Gastrocnemius medialis (tissue), 4 donors: ENCODE measurements at regions not wholly inside any gene's neighbourhood (a gene's known extent, or its start where the extent isn't known, plus 50 kb on each side); places are given as distances from the start of the nearest gene placed in this dataset.

Experiments used
- ATAC-seq, 2 donors: fragments of 150-250 bp; one replicate each; pipeline ENCODE4 v1.9.1; 2016
- DNase-seq, 2 donors: peaks; one replicate each; pipeline ENCODE4 v3.0.0-alpha.2; 2019
- H3K27ac ChIP-seq, 4 donors: fragments of 200-600 bp; sonication (generic); 1 replicate in 1 of 4; 2 replicates in 3 of 4; pipeline ENCODE4 v1.5.1; 2016 to 2018; ENCODE audit warnings: mild to moderate bottlenecking in 2 of 4, moderate library complexity in 1 of 4
- H3K27me3 ChIP-seq, 3 donors: fragments of 200-600 bp; sonication (generic) in 2 of 3; 1 replicate in 1 of 3; 2 replicates in 2 of 3; pipeline versions ENCODE4 v1.5.1 to v1.6.0; 2016 to 2019; ENCODE audit warnings: mild to moderate bottlenecking in 1 of 3, moderate library complexity in 1 of 3
- H3K36me3 ChIP-seq, 2 donors: fragments of 200-600 bp; sonication (generic) in 1 of 2; one replicate each; pipeline ENCODE4 v1.5.1; 2017 to 2018
- H3K4me1 ChIP-seq, 2 donors: fragments of 200-600 bp; sonication (generic) in 1 of 2; one replicate each; pipeline ENCODE4 v1.5.1; 2016 to 2017; ENCODE audit warnings: mild to moderate bottlenecking in 2 of 2
- H3K4me3 ChIP-seq, 4 donors: fragments of 200-600 bp; sonication (generic) in 3 of 4; 1 replicate in 1 of 4; 2 replicates in 3 of 4; pipeline ENCODE4 v1.5.1; 2016 to 2019; ENCODE audit warnings: mild to moderate bottlenecking in 2 of 4
- H3K9me3 ChIP-seq, 3 donors: fragments of 200-600 bp; sonication (generic) in 2 of 3; 1 replicate in 1 of 3; 2 replicates in 2 of 3; pipeline ENCODE4 v1.5.1; 2016 to 2019
- POLR2A ChIP-seq, 2 donors: fragments of 450-650 bp; IDR thresholded peaks; one replicate each; pipeline ENCODE4 v1.6.1; 2017; ENCODE audit warnings: antibody characterized with exemption in 2 of 2, mild to moderate bottlenecking in 2 of 2, moderate library complexity in 2 of 2
- in situ Hi-C, 4 donors: fragments of 200-750 bp; cut with MboI; loops; one replicate each; pipeline versions ENCODE4 v1.15.0 to v1.8.0; 2017; ENCODE audit warnings: low sequenced_read_pairs in 4 of 4
- intact Hi-C: fragments of 100-400 bp; cut with DNase I; formaldehyde crosslinking; loops from one replicate; pipeline ENCODE4 v1.15.1; 2023; ENCODE audit warnings: low total_unique reads
- TF ChIP-seq, protein P1 (sequence below), 5 experiments: fragments of 450-650 bp in 3 of 5; fragments of 200-600 bp in 2 of 5; sonication (generic) in 2 of 5; IDR thresholded peaks in 4 of 5; conservative IDR thresholded peaks in 1 of 5; 1 replicate in 4 of 5; 2 replicates in 1 of 5; pipeline ENCODE4 v1.5.1; 2016 to 2019; ENCODE audit warnings: antibody characterized with exemption in 5 of 5, mild to moderate bottlenecking in 3 of 5, moderate library complexity in 3 of 5

DNA sequence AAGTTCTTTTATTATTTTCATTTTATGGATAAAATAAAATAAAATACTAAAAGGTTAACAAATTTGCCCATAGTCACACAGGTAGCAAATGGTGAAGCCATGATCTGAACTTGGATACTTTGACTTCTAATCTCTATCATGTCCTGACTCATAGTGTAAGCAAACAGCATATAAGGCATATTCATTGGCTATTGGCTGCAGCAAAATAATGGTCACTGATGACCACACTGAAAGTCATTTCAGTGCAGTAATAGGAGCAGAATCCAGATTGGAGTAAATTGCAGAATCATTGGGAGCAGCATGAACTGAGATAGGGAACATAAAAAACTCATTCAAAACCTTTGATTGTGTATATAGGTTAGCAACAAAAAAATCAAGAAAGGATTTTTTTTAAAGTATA lies 262.9 kb downstream of the PLA2G4A start:
- DNase-seq (no peak), ATAC-seq (no peak)
- H3K27me3 ChIP-seq, result no peaks in the 10 kb centered on the region
- H3K27ac ChIP-seq, result no peak overlapping the region
- H3K36me3 ChIP-seq, result no peaks in the 10 kb centered on the region
- H3K4me3 ChIP-seq, result no peak overlapping the region
- intact Hi-C loops, result no loop called here
- no peaks in the 10 kb centered on the region for H3K4me1 ChIP-seq
- no peaks in the 10 kb centered on the region for H3K9me3 ChIP-seq
- TF ChIP-seq, protein P1, sequence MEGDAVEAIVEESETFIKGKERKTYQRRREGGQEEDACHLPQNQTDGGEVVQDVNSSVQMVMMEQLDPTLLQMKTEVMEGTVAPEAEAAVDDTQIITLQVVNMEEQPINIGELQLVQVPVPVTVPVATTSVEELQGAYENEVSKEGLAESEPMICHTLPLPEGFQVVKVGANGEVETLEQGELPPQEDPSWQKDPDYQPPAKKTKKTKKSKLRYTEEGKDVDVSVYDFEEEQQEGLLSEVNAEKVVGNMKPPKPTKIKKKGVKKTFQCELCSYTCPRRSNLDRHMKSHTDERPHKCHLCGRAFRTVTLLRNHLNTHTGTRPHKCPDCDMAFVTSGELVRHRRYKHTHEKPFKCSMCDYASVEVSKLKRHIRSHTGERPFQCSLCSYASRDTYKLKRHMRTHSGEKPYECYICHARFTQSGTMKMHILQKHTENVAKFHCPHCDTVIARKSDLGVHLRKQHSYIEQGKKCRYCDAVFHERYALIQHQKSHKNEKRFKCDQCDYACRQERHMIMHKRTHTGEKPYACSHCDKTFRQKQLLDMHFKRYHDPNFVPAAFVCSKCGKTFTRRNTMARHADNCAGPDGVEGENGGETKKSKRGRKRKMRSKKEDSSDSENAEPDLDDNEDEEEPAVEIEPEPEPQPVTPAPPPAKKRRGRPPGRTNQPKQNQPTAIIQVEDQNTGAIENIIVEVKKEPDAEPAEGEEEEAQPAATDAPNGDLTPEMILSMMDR (IDR thresholded peaks at IDR 0.05 in 4 of 5, conservative IDR thresholded peaks at IDR 0.05 in 1 of 5), result no peak
- TF ChIP-seq POLR2A (IDR thresholded peaks at IDR 0.05), result no peak
- in situ Hi-C loops, result no loop called here

DNA sequence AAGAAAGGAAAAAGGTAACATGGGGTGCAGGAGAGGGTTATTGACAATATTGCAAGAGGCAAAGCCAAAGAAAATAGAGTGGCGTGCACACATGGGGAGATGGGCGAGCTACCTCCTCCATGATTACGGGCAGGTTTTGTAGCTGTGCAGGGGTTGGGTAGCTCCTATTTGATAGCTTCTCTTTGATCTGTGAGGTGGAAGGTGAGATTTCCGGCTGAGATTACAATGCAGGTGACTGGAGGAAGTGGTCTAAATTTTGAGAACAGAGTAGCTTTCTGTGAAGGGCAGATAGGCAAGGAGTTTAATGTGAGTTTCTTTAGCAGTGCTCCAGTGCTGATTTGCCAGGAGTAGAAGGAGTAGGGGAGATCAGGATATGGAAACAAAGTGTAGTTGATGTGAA lies 263.4 kb downstream of the PLA2G4A start:
- Histone ChIP-seq H3K27ac (no peak overlapping the region), H3K36me3 (no peaks in the 10 kb centered on the region), H3K27me3 (no peaks in the 10 kb centered on the region), H3K4me1 (no peaks in the 10 kb centered on the region), H3K4me3 (no peak overlapping the region), H3K9me3 (no peaks in the 10 kb centered on the region)
- TF ChIP-seq POLR2A (IDR thresholded peaks at IDR 0.05), result no peak
- TF ChIP-seq, protein P1 (IDR thresholded peaks at IDR 0.05 in 4 of 5, conservative IDR thresholded peaks at IDR 0.05 in 1 of 5), result no peak
- in situ Hi-C loops, result no loop called here
- no peak for DNase-seq
- intact Hi-C loops, result no loop called here
- no peak for ATAC-seq

DNA sequence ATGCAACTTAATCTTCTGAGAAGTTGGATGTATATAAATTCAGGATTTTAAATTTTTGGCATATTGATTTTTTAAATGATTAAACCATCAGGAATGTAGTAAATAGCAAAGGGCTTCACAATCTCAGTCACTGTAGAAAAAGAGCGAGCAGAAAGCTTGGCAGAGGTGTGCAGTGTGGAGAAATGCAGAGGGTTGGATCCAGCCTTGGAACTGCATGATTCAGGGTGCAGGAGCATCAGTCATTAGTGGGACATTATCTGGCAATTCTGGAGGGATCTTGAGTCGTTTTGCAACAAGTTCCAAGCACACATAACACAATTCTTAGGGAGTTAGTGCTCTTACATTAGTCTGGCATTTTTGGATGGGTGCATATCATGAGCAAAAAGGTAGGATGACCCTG lies 267.9 kb downstream of the PLA2G4A start:
- Histone ChIP-seq H3K36me3 (no peaks in the 10 kb centered on the region), H3K27ac (no peak overlapping the region), H3K9me3 (no peaks in the 10 kb centered on the region), H3K4me1 (no peaks in the 10 kb centered on the region), H3K27me3 (no peaks in the 10 kb centered on the region), H3K4me3 (no peak overlapping the region)
- DNase-seq, result no peak
- in situ Hi-C loops (no loop called here), intact Hi-C loops (no loop called here)
- TF ChIP-seq, protein P1 (IDR thresholded peaks at IDR 0.05 in 4 of 5, conservative IDR thresholded peaks at IDR 0.05 in 1 of 5), result no peak
- TF ChIP-seq POLR2A (IDR thresholded peaks at IDR 0.05), result no peak
- ATAC-seq, result no peak

DNA sequence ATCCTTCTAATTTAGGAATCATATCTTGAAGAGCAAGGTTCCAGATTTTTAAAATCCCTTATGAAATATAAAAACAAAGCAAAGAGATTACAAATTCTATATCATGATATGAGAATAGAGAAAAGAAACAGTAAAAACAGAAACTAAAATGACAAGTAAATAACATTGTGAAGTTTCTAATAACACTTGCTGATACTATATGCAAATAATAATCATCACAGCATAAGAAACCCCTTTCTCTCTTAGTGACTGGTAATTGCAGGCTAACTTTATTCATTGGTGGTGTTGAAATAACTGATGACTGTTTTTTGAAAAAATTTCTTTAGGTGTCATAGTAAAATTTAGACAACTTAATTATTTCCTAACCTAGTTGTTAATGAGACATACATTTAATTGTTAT lies 281.6 kb downstream of the PLA2G4A start:
- Histone ChIP-seq H3K9me3 (no peaks in the 10 kb centered on the region), H3K27ac (no peak overlapping the region), H3K27me3 (no peaks in the 10 kb centered on the region), H3K4me3 (no peak overlapping the region), H3K4me1 (no peaks in the 10 kb centered on the region), H3K36me3 (no peaks in the 10 kb centered on the region)
- TF ChIP-seq, protein P1 (IDR thresholded peaks at IDR 0.05 in 4 of 5, conservative IDR thresholded peaks at IDR 0.05 in 1 of 5), result no peak
- no peak for TF ChIP-seq POLR2A (IDR thresholded peaks at IDR 0.05)
- no peak for DNase-seq
- intact Hi-C loops, result no loop called here
- in situ Hi-C loops, result no loop called here
- ATAC-seq, result no peak

DNA sequence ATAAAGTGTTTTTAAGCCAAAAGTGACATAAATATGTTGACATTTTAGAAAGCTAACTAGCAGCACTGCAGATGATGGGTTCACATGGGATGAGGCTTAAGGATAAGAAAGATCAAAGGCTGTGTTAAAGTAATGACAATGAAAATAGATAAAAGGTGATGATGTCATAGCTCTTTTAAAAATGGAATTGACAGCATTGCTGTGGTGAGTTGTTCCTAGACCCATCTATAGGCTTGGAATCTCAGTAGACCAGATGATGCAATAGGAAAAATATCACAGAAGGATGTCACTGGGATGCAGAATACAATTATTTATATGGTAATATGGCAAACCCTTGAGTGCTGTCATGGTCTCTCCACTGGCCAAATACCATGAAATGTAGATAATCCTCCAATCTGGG lies 286.0 kb downstream of the PLA2G4A start:
- in situ Hi-C loops (no loop called here), intact Hi-C loops (no loop called here)
- no peak for ATAC-seq
- no peak overlapping the region for H3K4me3 ChIP-seq
- no peaks in the 10 kb centered on the region for H3K9me3 ChIP-seq
- no peaks in the 10 kb centered on the region for H3K4me1 ChIP-seq
- H3K36me3 ChIP-seq, result no peaks in the 10 kb centered on the region
- DNase-seq, result no peak
- no peaks in the 10 kb centered on the region for H3K27me3 ChIP-seq
- no peak overlapping the region for H3K27ac ChIP-seq
- TF ChIP-seq, protein P1 (IDR thresholded peaks at IDR 0.05 in 4 of 5, conservative IDR thresholded peaks at IDR 0.05 in 1 of 5), result no peak
- no peak for TF ChIP-seq POLR2A (IDR thresholded peaks at IDR 0.05)
